PC-3 (cell line): ENCODE measurements at regions not wholly inside any gene's neighbourhood (a gene's known extent, or its start where the extent isn't known, plus 50 kb on each side); places are given as distances from the start of the nearest gene placed in this dataset.

Experiments
- ATAC-seq: fragments of 200-7000 bp; cut with Tn5 transposase; 2 replicates; pipeline ENCODE4 v1.9.1; 2020; ENCODE audit warnings: mild to moderate bottlenecking, moderate library complexity
- BruUV-seq: library from RNA; stranded (reverse); fragments of 400-500 nt; replicated peaks from 2 replicates; lab custom pipeline; 2021; lab: Mats Ljungman, UMichigan
- CTCF ChIA-PET: fragments of 300-600 bp; sonication (Branson Sonifier 250); formaldehyde crosslinking; loops from one replicate; lab custom pipeline; 2022; ENCODE audit warnings: antibody characterized with exemption; lab: Charles Lee
- POLR2A ChIA-PET: fragments of 300-600 bp; sonication (Branson Sonifier 250); formaldehyde crosslinking; loops from one replicate; lab custom pipeline; 2022; ENCODE audit warnings: antibody characterized with exemption; ENCODE audit not compliant: unreplicated experiment; lab: Charles Lee
- DNase-seq: peaks from one replicate; pipeline ENCODE4 v3.0.0-alpha.2; 2015
- H2AFZ ChIP-seq: fragments of 300-600 bp; sonication (generic); 2 replicates; pipeline ENCODE4 v1.6.0; 2016; ENCODE audit warnings: antibody characterized with exemption, low read length
- H3F3A ChIP-seq: fragments of 300-600 bp; sonication (generic); one replicate; pipeline ENCODE4 v1.6.0; 2017; ENCODE audit warnings: antibody characterized with exemption, low read length, control low read depth, mild to moderate bottlenecking; ENCODE audit not compliant: unreplicated experiment
- H3K27ac ChIP-seq: fragments of 300-600 bp; sonication (generic); 2 replicates; pipeline ENCODE4 v1.5.1; 2016; ENCODE audit warnings: mild to moderate bottlenecking, low read length
- H3K27me3 ChIP-seq: fragments of 300-600 bp; sonication (generic); 2 replicates; pipeline ENCODE4 v1.6.1; 2016; ENCODE audit warnings: low read length, mixed read lengths
- H3K36me3 ChIP-seq: fragments of 300-600 bp; sonication (generic); 2 replicates; pipeline ENCODE4 v1.6.1; 2016; ENCODE audit warnings: low read depth, mixed run types, low read length, mixed read lengths
- H3K4me1 ChIP-seq: fragments of 300-600 bp; sonication (generic); 2 replicates; pipeline ENCODE4 v1.5.1; 2016; ENCODE audit warnings: low read length; ENCODE audit not compliant: insufficient read depth
- H3K4me2 ChIP-seq: fragments of 300-600 bp; sonication (generic); 2 replicates; pipeline ENCODE4 v1.6.0; 2016; ENCODE audit warnings: low read length
- H3K4me3 ChIP-seq: fragments of 300-600 bp; sonication (generic); 2 replicates; pipeline ENCODE4 v1.5.1; 2016; ENCODE audit warnings: mild to moderate bottlenecking, low read length, mixed read lengths
- H3K79me2 ChIP-seq: fragments of 300-600 bp; sonication (generic); 2 replicates; pipeline ENCODE4 v1.6.1; 2017; ENCODE audit warnings: low read length, mixed read lengths
- H3K9ac ChIP-seq: fragments of 300-600 bp; sonication (generic); 2 replicates; pipeline ENCODE4 v1.6.0; 2016; ENCODE audit warnings: mild to moderate bottlenecking, low read length
- H3K9me2 ChIP-seq: fragments of 300-600 bp; sonication (generic); replicated peaks from 2 replicates; pipeline ENCODE4 v1.6.1; 2016; ENCODE audit warnings: mixed run types, low read length, mixed read lengths
- H3K9me3 ChIP-seq: fragments of 300-600 bp; sonication (generic); 2 replicates; pipeline ENCODE4 v1.6.1; 2016; ENCODE audit warnings: low read length, mixed read lengths
- H4K20me1 ChIP-seq: fragments of 300-600 bp; sonication (generic); 2 replicates; pipeline ENCODE4 v1.6.1; 2016; ENCODE audit warnings: low read length, mixed read lengths
- CTCF ChIP-seq: fragments of 300-600 bp; sonication (generic); conservative IDR thresholded peaks from 2 replicates; pipeline ENCODE4 v1.5.1; 2017; ENCODE audit warnings: antibody characterized with exemption, low read depth, mild to moderate bottlenecking, low read length
- EZH2 ChIP-seq: fragments of 300-600 bp; sonication (generic); IDR thresholded peaks from one replicate; pipeline ENCODE4 v1.6.1; 2017; ENCODE audit warnings: antibody characterized with exemption, mild to moderate bottlenecking, low read length; ENCODE audit not compliant: unreplicated experiment
- EZH2phosphoT487 ChIP-seq: fragments of 300-600 bp; sonication (generic); IDR thresholded peaks from 2 replicates; pipeline ENCODE4 v1.6.1; 2018; ENCODE audit warnings: mild to moderate bottlenecking, antibody characterized with exemption, low read length, borderline replicate concordance
- intact Hi-C: fragments of 100-400 bp; cut with micrococcal nuclease; formaldehyde crosslinking; loops from 2 replicates; pipeline ENCODE4 v1.9.0; 2023

- Histone ChIP-seq H2AFZ (no peak overlapping the region), H3K4me3 (no peak overlapping the region), H3K27me3 (0 out of 2 replicates have a peak, but pooled peaks cover 7% of the 10 kb centered on the region), H3K79me2 (no peaks in the 10 kb centered on the region), H3K4me1 (no peaks in the 10 kb centered on the region), H3K36me3 (no peaks in the 10 kb centered on the region), H3K9ac (no peak overlapping the region), H4K20me1 (no peaks in the 10 kb centered on the region), H3K4me2 (no peak overlapping the region), H3K27ac (no peak overlapping the region), H3F3A (no peaks in the 10 kb centered on the region), H3K9me2 (no peaks in the 10 kb centered on the region), H3K9me3 (no peaks in the 10 kb centered on the region)
- TF ChIP-seq EZH2phosphoT487: no peak
- TF ChIP-seq CTCF: no peak
- intact Hi-C loops: no loop called here
- POLR2A ChIA-PET: no interaction called here
- ATAC-seq (no peak), DNase-seq (no peak)
- BruUV-seq: no TSS peak
- CTCF ChIA-PET: no interaction called here
These were observed 235.0 kb downstream of the CDC5L start for GRCh38 chr6:44622555-44622954.

GRCh38 chr6:44622956-44623355, 235.4 kb downstream of the CDC5L start:
- POLR2A ChIA-PET: no interaction called here

GRCh38 chr6:44624226-44624625, 236.7 kb downstream of the CDC5L start:
- Histone ChIP-seq H3K9ac (no peak overlapping the region), H3K4me2 (no peak overlapping the region), H3K9me3 (no peaks in the 10 kb centered on the region), H2AFZ (no peak overlapping the region), H3K27me3 (0 out of 2 replicates have a peak, but pooled peaks cover 7% of the 10 kb centered on the region), H3K36me3 (no peaks in the 10 kb centered on the region), H3K9me2 (no peaks in the 10 kb centered on the region), H3K4me3 (no peak overlapping the region), H3K4me1 (no peaks in the 10 kb centered on the region), H4K20me1 (no peaks in the 10 kb centered on the region), H3F3A (no peaks in the 10 kb centered on the region), H3K27ac (no peak overlapping the region), H3K79me2 (no peaks in the 10 kb centered on the region)
- POLR2A ChIA-PET: no interaction called here
- no peak for TF ChIP-seq CTCF
- TF ChIP-seq EZH2: no peak
- no peak for TF ChIP-seq EZH2phosphoT487
- intact Hi-C loops: no loop called here
- CTCF ChIA-PET: no interaction called here
- ATAC-seq (no peak), DNase-seq (no peak)
- no TSS peak for BruUV-seq

More at GRCh38 chr6:44622956-44623355, 235.4 kb downstream of the CDC5L start:
- Histone ChIP-seq H3K9ac (no peak overlapping the region), H3K9me2 (no peaks in the 10 kb centered on the region), H3K4me1 (no peaks in the 10 kb centered on the region), H3K27ac (no peak overlapping the region), H4K20me1 (no peaks in the 10 kb centered on the region), H3K4me2 (no peak overlapping the region), H3F3A (no peaks in the 10 kb centered on the region), H3K36me3 (no peaks in the 10 kb centered on the region), H3K9me3 (no peaks in the 10 kb centered on the region), H3K79me2 (no peaks in the 10 kb centered on the region), H3K27me3 (0 out of 2 replicates have a peak, but pooled peaks cover 7% of the 10 kb centered on the region), H2AFZ (no peak overlapping the region), H3K4me3 (no peak overlapping the region)
- CTCF ChIA-PET: no interaction called here
- ATAC-seq (no peak), DNase-seq (no peak)
- BruUV-seq: no TSS peak
- no peak for TF ChIP-seq EZH2
- TF ChIP-seq EZH2phosphoT487: no peak
- TF ChIP-seq CTCF: no peak
- intact Hi-C loops: no loop called here
